GM18499 (cell line): ENCODE measurements at regions not wholly inside any gene's neighbourhood (a gene's known extent, or its start where the extent isn't known, plus 50 kb on each side); places are given as distances from the start of the nearest gene placed in this dataset.

Source experiments
- ATAC-seq: cut with Tn5 transposase; IDR thresholded peaks from one replicate; pipeline ENCODE4 v1.9.1; 2021; ENCODE audit warnings: moderate number of reproducible peaks; ENCODE audit not compliant: insufficient read depth, unreplicated experiment

GRCh38 chr3:116767726-116768125 is 58.1 kb downstream of the TUSC7 start:
- ATAC-seq, result no peak

- peak; percentile 94 for ATAC-seq
Measured at GRCh38 chr3:116770815-116771450, 61.4 kb downstream of the TUSC7 start.

- ATAC-seq, result no peak
Measured at GRCh38 chr3:116776880-116777785, 67.6 kb downstream of the TUSC7 start.

- no peak for ATAC-seq
Measured at GRCh38 chr3:116785226-116785625, 75.6 kb downstream of the TUSC7 start.

- ATAC-seq, result no peak
Measured at GRCh38 chr3:116802651-116803050, 93.1 kb downstream of the TUSC7 start.

GRCh38 chr3:116806351-116806750 is 96.8 kb downstream of the TUSC7 start:
- ATAC-seq, result no peak

GRCh38 chr3:116808725-116809124 is 99.1 kb downstream of the TUSC7 start:
- ATAC-seq, result no peak

GRCh38 chr3:116809208-116809607 is 99.6 kb downstream of the TUSC7 start:
- ATAC-seq, result no peak

- no peak for ATAC-seq
Measured at GRCh38 chr3:116811754-116812153, 102.2 kb downstream of the TUSC7 start.

GRCh38 chr3:116812949-116813348 is 103.4 kb downstream of the TUSC7 start:
- ATAC-seq, result no peak

GRCh38 chr3:116815321-116815720 is 105.7 kb downstream of the TUSC7 start:
- ATAC-seq, result no peak

- no peak for ATAC-seq
Measured at GRCh38 chr3:116815831-116816588, 106.4 kb downstream of the TUSC7 start.

- ATAC-seq, result no peak
Measured at GRCh38 chr3:116821371-116821770, 111.8 kb downstream of the TUSC7 start.

- no peak for ATAC-seq
Measured at GRCh38 chr3:116824208-116824607, 114.6 kb downstream of the TUSC7 start.

- ATAC-seq, result no peak
Measured at GRCh38 chr3:116833202-116833601, 123.6 kb downstream of the TUSC7 start.

GRCh38 chr3:116834816-116835215 is 125.2 kb downstream of the TUSC7 start:
- no peak for ATAC-seq

GRCh38 chr3:116835658-116836057 is 126.1 kb downstream of the TUSC7 start:
- no peak for ATAC-seq

GRCh38 chr3:116836286-116836685 is 126.7 kb downstream of the TUSC7 start:
- ATAC-seq, result no peak

- ATAC-seq, result no peak
Measured at GRCh38 chr3:116837483-116837882, 127.9 kb downstream of the TUSC7 start.

GRCh38 chr3:116841003-116841735 is 131.6 kb downstream of the TUSC7 start:
- ATAC-seq, result no peak
